ENCODE measurements at regions not wholly inside any gene's neighbourhood (a gene's known extent, or its start where the extent isn't known, plus 50 kb on each side); places are given as distances from the start of the nearest gene placed in this dataset.

DNA sequence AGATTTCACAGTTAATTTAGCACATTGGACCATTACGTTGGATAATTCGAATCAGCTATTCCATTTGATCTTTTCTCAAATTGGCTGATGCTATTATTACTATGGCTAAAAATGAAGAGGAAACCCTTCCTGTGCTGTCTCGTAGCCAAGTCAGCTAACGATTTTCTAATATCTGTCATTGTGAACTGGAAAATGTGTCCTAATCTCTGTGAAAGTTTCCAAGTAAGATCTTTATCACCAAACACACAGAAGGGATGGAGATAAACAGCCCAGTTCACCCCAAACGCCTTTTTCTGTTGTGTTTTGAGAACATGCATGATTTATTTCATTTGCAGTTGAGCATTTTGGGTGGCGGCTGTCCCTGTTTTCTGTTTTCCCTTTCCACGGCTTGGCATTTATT, 312.8 kb downstream of the FOXL1 start:
- TF ChIP-seq, protein P1, sequence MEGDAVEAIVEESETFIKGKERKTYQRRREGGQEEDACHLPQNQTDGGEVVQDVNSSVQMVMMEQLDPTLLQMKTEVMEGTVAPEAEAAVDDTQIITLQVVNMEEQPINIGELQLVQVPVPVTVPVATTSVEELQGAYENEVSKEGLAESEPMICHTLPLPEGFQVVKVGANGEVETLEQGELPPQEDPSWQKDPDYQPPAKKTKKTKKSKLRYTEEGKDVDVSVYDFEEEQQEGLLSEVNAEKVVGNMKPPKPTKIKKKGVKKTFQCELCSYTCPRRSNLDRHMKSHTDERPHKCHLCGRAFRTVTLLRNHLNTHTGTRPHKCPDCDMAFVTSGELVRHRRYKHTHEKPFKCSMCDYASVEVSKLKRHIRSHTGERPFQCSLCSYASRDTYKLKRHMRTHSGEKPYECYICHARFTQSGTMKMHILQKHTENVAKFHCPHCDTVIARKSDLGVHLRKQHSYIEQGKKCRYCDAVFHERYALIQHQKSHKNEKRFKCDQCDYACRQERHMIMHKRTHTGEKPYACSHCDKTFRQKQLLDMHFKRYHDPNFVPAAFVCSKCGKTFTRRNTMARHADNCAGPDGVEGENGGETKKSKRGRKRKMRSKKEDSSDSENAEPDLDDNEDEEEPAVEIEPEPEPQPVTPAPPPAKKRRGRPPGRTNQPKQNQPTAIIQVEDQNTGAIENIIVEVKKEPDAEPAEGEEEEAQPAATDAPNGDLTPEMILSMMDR (IDR thresholded peaks at IDR 0.05): no peak
- no peak for TF ChIP-seq POLR2A (IDR thresholded peaks at IDR 0.05)

Measured in ovary (tissue), 3 donors.